Upper lobe of left lung (tissue), 6 donors: ENCODE measurements at regions not wholly inside any gene's neighbourhood (a gene's known extent, or its start where the extent isn't known, plus 50 kb on each side); places are given as distances from the start of the nearest gene placed in this dataset.
A peak's percentile ranks its signal among the peaks of the same experiment; 100 is the strongest.

Experiments used
- ATAC-seq, 2 donors: fragments of 200-7000 bp; cut with Tn5 transposase; one replicate each; pipeline ENCODE4 v1.9.1; 2022; ENCODE audit warnings: mild to moderate bottlenecking in 2 of 2, moderate library complexity in 2 of 2; ENCODE audit not compliant: low FRiP score in 2 of 2
- DNase-seq, 2 donors: peaks; one replicate each; pipeline ENCODE4 v3.0.0-alpha.2; 2019 to 2020
- H3K27ac ChIP-seq, 4 donors: fragments of 200-600 bp; sonication (generic); one replicate each; pipeline ENCODE4 v1.5.1; 2016 to 2019
- H3K27me3 ChIP-seq, 4 donors: fragments of 200-600 bp; sonication (generic); one replicate each; pipeline ENCODE4 v1.5.1; 2017 to 2019
- H3K36me3 ChIP-seq, 4 donors: fragments of 200-600 bp; sonication (generic); one replicate each; pipeline ENCODE4 v1.5.1; 2016 to 2019
- H3K4me1 ChIP-seq, 4 donors: fragments of 200-600 bp; sonication (generic); one replicate each; pipeline ENCODE4 v1.5.1; 2018 to 2019
- H3K4me3 ChIP-seq, 4 donors: fragments of 200-600 bp; sonication (generic); one replicate each; pipeline ENCODE4 v1.5.1; 2017 to 2019; ENCODE audit warnings: mild to moderate bottlenecking in 2 of 4, moderate library complexity in 1 of 4
- H3K9me3 ChIP-seq, 4 donors: fragments of 200-600 bp; sonication (generic); one replicate each; pipeline ENCODE4 v1.5.1; 2018 to 2019
- EP300 ChIP-seq, 4 donors: sonication (generic); formaldehyde crosslinking; IDR thresholded peaks; one replicate each; pipeline ENCODE4 v1.5.1; 2017; ENCODE audit warnings: antibody characterized with exemption in 4 of 4, control low read depth in 2 of 4
- POLR2A ChIP-seq, 4 donors: fragments of 450-650 bp; IDR thresholded peaks; one replicate each; pipeline ENCODE4 v1.5.1; 2016 to 2017; ENCODE audit warnings: antibody characterized with exemption in 4 of 4, mild to moderate bottlenecking in 2 of 4
- POLR2AphosphoS5 ChIP-seq, 2 donors: sonication (generic); formaldehyde crosslinking; IDR thresholded peaks; one replicate each; pipeline ENCODE4 v1.5.1; 2017; ENCODE audit warnings: antibody characterized with exemption in 2 of 2
- WGBS, 2 donors: methylation state at CpG; one replicate each; pipeline ENCODE4 v1.1.5; 2017 to 2018; 5-methylcytosine and 5-hydroxymethylcytosine counted together
- TF ChIP-seq, protein P1 (sequence below), 6 experiments: fragments of 450-650 bp in 4 of 6; fragments of 200-600 bp in 2 of 6; sonication (generic) in 2 of 6; IDR thresholded peaks; one replicate each; pipeline ENCODE4 v1.5.1; 2016 to 2019; ENCODE audit warnings: antibody characterized with exemption in 6 of 6
- donor health status: DM: no; HTN: no; CAD: no; lungs with moderate emphysema.
- donor health status: DM: no; HTN: yes; CAD: no; lungs with severe emphysema.

GRCh38 chr9:91161465-91162300, 200.0 kb downstream of the AUH start:
- DNase-seq: no peak
- Histone ChIP-seq H3K27me3 (no peaks in the 10 kb centered on the region), H3K36me3 (no peaks in the 10 kb centered on the region), H3K27ac (peak overlapping the region in 2 of 4 donors; percentile 35 to 85), H3K4me1 (peaks cover 12 to 49% (median 37%) of the 10 kb centered on the region in 4 donors), H3K9me3 (no peaks in the 10 kb centered on the region), H3K4me3 (no peak overlapping the region)
- ATAC-seq: no peak
- TF ChIP-seq POLR2AphosphoS5 (IDR thresholded peaks at IDR 0.05) (no peak), EP300 (IDR thresholded peaks at IDR 0.05) (no peak), POLR2A (IDR thresholded peaks at IDR 0.05) (no peak)
- TF ChIP-seq, protein P1, sequence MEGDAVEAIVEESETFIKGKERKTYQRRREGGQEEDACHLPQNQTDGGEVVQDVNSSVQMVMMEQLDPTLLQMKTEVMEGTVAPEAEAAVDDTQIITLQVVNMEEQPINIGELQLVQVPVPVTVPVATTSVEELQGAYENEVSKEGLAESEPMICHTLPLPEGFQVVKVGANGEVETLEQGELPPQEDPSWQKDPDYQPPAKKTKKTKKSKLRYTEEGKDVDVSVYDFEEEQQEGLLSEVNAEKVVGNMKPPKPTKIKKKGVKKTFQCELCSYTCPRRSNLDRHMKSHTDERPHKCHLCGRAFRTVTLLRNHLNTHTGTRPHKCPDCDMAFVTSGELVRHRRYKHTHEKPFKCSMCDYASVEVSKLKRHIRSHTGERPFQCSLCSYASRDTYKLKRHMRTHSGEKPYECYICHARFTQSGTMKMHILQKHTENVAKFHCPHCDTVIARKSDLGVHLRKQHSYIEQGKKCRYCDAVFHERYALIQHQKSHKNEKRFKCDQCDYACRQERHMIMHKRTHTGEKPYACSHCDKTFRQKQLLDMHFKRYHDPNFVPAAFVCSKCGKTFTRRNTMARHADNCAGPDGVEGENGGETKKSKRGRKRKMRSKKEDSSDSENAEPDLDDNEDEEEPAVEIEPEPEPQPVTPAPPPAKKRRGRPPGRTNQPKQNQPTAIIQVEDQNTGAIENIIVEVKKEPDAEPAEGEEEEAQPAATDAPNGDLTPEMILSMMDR (IDR thresholded peaks at IDR 0.05): no peak
- 81 to 84% methylated on average over 12 to 13 of the region's 13 CpGs for WGBS, 2 donors

GRCh38 chr9:91162311-91162710, 199.4 kb downstream of the AUH start:
- Histone ChIP-seq H3K27ac (peak overlapping the region in 3 of 4 donors; percentile 35 to 40 (median 37)), H3K9me3 (no peaks in the 10 kb centered on the region), H3K4me3 (peak overlapping the region in 1 of 4 donors; percentile 5), H3K27me3 (no peaks in the 10 kb centered on the region), H3K36me3 (no peaks in the 10 kb centered on the region), H3K4me1 (peaks cover 12 to 43% (median 38%) of the 10 kb centered on the region in 4 donors)
- no peak for ATAC-seq
- 60 to 82% methylated on average over 5 of the region's 5 CpGs for WGBS, 2 donors
- TF ChIP-seq POLR2A (IDR thresholded peaks at IDR 0.05) (no peak), EP300 (IDR thresholded peaks at IDR 0.05) (no peak), POLR2AphosphoS5 (IDR thresholded peaks at IDR 0.05) (no peak)
- TF ChIP-seq, protein P1 (IDR thresholded peaks at IDR 0.05): no peak
- no peak for DNase-seq

DNA sequence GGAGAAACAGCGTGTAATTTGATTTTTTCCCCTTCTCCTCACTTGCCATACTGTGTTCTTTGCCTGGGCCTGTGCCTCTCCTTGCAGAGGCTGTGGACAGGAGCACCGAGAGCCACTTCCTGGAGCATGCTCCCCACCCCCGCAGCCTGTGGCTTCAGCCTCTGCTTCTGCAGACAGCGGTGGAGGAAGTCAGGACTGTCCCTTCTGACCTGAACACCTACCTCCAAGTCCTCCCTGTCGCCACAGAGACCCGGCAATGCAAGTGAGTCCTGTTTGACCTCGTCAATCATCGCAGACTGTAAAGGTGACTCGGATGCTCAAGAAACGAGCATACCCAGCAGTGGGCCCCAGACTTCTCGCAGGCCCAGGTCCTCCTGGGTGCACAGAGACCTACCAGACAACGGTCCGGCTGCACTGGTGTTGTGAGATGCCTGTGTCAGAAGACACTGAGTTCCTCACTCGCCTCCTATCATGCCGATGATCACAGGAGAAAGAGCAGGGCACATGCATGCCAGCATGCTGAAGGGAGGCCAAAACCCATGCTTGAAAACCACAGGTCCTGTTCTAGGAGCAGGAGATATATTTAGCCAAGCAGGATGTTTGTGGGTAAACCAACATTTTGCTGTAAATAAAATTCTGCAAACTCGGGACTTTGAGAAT, 198.8 kb downstream of the AUH start:
- peak overlapping the region in 1 of 4 donors; percentile 5 for H3K4me3 ChIP-seq

GRCh38 chr9:91163444-91163772, 198.3 kb downstream of the AUH start:
- TF ChIP-seq EP300 (IDR thresholded peaks at IDR 0.05) (no peak), POLR2A (IDR thresholded peaks at IDR 0.05) (no peak), POLR2AphosphoS5 (IDR thresholded peaks at IDR 0.05) (no peak)
- TF ChIP-seq, protein P1 (IDR thresholded peaks at IDR 0.05): no peak
- ATAC-seq: no peak
- H3K27me3 ChIP-seq: no peaks in the 10 kb centered on the region
- H3K36me3 ChIP-seq: no peaks in the 10 kb centered on the region
- peak overlapping the region in 3 of 4 donors; percentile 35 to 40 (median 37) for H3K27ac ChIP-seq
- H3K4me1 ChIP-seq: peaks cover 12 to 43% (median 38%) of the 10 kb centered on the region in 4 donors
- DNase-seq: no peak
- H3K9me3 ChIP-seq: no peaks in the 10 kb centered on the region
- 69 to 78% methylated on average over 7 to 8 of the region's 8 CpGs for WGBS, 2 donors
- H3K4me3 ChIP-seq: no peak overlapping the region

More for the DNA sequence above, 198.8 kb downstream of the AUH start:
- WGBS, 2 donors: 45 to 46% methylated on average over 9 to 16 of the region's 16 CpGs
- Histone ChIP-seq H3K36me3 (no peaks in the 10 kb centered on the region), H3K4me1 (peaks cover 12 to 43% (median 38%) of the 10 kb centered on the region in 4 donors), H3K27ac (peak overlapping the region in 3 of 4 donors; percentile 35 to 40 (median 37)), H3K27me3 (no peaks in the 10 kb centered on the region), H3K9me3 (no peaks in the 10 kb centered on the region)
- DNase-seq (peak in 1 of 2 donors; percentile 84), ATAC-seq (peak; percentile 39 to 45)
- TF ChIP-seq POLR2AphosphoS5 (IDR thresholded peaks at IDR 0.05) (no peak), POLR2A (IDR thresholded peaks at IDR 0.05) (peak in 1 of 4 donors; percentile 22), EP300 (IDR thresholded peaks at IDR 0.05) (peak in 1 of 4 donors; percentile 21)
- TF ChIP-seq, protein P1 (IDR thresholded peaks at IDR 0.05): no peak
